ENCODE measurements at regions not wholly inside any gene's neighbourhood (a gene's known extent, or its start where the extent isn't known, plus 50 kb on each side); places are given as distances from the start of the nearest gene placed in this dataset.

DNA sequence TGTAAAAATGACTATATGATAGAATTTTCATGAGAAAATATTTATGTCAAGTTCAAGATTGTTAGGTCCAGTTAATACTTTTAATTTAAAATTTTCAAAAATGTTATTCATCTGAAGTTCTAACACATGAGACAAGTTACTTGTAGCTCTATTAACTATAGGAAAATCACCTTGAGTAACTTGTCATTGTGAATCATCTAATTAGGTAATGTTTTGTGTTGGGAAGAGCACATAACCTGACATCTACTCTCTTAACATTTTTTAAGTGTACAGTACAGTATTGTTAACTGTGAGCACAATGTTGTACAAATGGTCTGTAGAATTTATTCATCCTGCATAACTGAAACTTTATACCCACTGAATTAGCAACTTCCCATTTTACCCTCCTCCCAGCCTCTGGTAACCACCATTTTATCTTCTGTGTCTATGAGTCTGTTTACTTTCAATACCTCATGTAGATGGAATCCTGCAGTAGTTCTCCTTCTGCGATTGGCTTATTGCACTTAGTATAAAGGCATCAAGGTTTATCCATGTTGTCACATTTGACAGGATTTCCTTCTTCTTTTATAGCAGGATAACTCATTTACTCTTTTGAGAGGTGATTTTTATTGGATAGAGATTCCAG is 54.6 kb downstream of the ARL4A start:
- in situ Hi-C loops (cut with HindIII; ENCODE audit: low sequenced_read_pairs), result no loop called here
- peak; percentile 57 for DNase-seq (ENCODE audit: low read depth, low spot score)
- TF ChIP-seq, protein P1, sequence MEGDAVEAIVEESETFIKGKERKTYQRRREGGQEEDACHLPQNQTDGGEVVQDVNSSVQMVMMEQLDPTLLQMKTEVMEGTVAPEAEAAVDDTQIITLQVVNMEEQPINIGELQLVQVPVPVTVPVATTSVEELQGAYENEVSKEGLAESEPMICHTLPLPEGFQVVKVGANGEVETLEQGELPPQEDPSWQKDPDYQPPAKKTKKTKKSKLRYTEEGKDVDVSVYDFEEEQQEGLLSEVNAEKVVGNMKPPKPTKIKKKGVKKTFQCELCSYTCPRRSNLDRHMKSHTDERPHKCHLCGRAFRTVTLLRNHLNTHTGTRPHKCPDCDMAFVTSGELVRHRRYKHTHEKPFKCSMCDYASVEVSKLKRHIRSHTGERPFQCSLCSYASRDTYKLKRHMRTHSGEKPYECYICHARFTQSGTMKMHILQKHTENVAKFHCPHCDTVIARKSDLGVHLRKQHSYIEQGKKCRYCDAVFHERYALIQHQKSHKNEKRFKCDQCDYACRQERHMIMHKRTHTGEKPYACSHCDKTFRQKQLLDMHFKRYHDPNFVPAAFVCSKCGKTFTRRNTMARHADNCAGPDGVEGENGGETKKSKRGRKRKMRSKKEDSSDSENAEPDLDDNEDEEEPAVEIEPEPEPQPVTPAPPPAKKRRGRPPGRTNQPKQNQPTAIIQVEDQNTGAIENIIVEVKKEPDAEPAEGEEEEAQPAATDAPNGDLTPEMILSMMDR (IDR thresholded peaks at IDR 0.05; ENCODE audit: low read depth, low read length), result no peak
- no peak overlapping the region for H3K4me3 ChIP-seq (ENCODE audit: low read depth, low read length)

DNA sequence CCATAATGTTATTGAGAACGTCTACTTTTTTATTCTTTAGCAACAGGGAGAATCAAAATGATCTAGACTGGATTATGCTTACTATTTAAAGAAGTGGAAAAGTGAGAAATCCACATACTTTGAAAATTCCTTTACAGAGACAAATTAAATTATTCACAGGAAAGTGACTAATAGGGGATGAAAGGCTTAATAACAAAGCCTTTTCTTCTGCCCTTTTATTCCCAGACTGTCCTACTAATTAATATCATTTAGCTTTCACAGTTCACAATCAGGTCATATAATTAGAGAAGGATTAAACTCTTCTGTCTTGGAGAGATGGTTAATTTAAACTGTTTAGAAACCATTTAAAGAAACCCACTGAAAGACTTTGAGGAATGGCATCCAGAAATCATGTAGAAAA is 58.8 kb downstream of the ARL4A start:
- DNase-seq (ENCODE audit: low read depth, low spot score), result no peak
- H3K4me3 ChIP-seq (ENCODE audit: low read depth, low read length), result no peak overlapping the region
- TF ChIP-seq, protein P1 (IDR thresholded peaks at IDR 0.05; ENCODE audit: low read depth, low read length), result no peak
- in situ Hi-C loops (cut with HindIII; ENCODE audit: low sequenced_read_pairs), result no loop called here

DNA sequence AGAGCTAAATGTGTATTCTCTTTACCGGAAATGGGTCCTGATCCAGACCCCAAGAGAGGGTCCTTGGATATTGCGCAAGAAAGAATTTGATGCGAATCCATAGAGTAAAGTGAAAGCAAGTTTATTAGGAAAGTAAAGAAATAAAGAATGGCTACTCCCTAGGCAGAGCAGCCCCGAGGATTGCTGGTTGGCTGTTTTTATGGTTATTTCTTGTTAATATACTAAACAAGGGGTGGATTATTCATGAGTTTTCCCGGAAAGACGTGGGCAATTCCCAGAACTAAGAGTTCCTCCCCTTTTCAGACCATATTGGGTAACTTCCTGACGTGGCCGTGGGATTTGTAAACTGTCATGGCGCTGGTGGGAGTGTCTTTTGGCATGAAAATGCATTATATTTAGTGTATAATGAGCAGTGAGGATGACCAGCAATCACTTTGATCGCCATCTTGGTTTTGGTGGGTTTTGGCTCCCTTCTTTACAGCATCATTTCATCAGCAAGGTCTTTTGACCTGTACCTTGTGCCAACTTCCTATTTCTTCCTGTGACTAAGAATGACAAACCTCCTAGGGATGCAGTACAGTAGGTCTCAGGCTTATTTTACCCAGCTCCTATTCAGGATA is 60.4 kb downstream of the ARL4A start:
- TF ChIP-seq, protein P1 (IDR thresholded peaks at IDR 0.05; ENCODE audit: low read depth, low read length), result no peak

DNA sequence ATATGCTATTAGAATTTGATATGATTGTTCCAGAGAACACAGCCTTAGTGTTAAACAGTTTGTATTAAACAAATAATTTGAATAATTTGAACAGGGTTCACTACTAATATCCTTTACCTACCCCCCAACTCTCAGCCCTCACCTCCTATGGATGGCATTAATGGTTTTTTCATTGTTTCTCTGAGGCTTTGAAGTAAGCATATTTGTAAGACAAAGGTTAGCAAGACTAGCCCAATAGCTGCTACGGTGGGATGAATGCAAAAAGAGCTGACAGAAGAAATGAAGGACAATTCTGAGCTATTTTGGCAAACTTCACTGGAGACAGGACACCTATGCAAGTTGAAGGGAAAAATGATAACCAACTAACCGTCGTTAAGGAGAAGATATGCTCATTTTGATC is 61.6 kb downstream of the ARL4A start:
- DNase-seq (ENCODE audit: low read depth, low spot score), result no peak
- in situ Hi-C loops (cut with HindIII; ENCODE audit: low sequenced_read_pairs), result no loop called here
- TF ChIP-seq, protein P1 (IDR thresholded peaks at IDR 0.05; ENCODE audit: low read depth, low read length), result no peak
- no peak overlapping the region for H3K4me3 ChIP-seq (ENCODE audit: low read depth, low read length)

More for the DNA sequence above, 60.4 kb downstream of the ARL4A start:
- DNase-seq (ENCODE audit: low read depth, low spot score), result no peak
- no peak overlapping the region for H3K4me3 ChIP-seq (ENCODE audit: low read depth, low read length)
- in situ Hi-C loops (cut with HindIII; ENCODE audit: low sequenced_read_pairs), result no loop called here

DNA sequence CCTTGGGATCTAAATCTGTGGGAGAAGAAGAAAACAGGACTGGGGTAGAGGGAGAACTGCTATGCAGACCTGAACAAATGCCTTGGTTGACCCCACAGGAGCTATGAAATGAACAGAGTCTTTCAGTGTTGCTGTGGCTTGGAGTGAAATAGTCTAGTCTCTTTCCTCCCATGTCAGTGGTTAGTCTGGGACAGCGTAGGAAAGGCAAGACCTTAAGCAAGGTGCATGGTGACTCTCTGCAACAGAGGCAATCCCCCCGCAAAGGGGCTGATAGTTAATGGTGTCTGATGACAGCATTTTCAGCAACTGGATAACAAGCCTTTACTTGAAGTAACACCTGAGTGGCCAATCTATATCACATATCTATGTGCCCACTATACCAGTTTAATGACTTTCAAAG is 62.3 kb downstream of the ARL4A start:
- DNase-seq (ENCODE audit: low read depth, low spot score), result no peak
- in situ Hi-C loops (cut with HindIII; ENCODE audit: low sequenced_read_pairs), result no loop called here
- H3K4me3 ChIP-seq (ENCODE audit: low read depth, low read length), result no peak overlapping the region
- TF ChIP-seq, protein P1 (IDR thresholded peaks at IDR 0.05; ENCODE audit: low read depth, low read length), result no peak

DNA sequence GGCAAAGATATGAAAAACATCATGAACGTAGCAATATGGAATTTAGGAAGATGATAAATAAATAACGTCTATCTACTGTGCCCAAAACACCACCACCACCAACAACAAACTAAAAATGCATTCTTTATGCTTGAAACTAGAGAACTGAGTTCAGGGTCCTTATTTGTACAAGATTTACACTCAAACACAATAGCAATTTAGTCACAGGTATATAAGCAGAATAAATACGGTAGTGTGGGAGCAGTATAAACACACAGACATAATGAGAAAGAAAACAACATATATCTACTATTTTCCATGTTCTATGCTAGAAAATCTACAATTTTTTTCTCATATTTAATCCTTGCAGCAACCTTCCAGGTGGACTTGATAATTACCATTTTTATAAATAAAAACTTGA is 64.3 kb downstream of the ARL4A start:
- H3K4me3 ChIP-seq (ENCODE audit: low read depth, low read length), result no peak overlapping the region
- TF ChIP-seq, protein P1 (IDR thresholded peaks at IDR 0.05; ENCODE audit: low read depth, low read length), result no peak
- in situ Hi-C loops (cut with HindIII; ENCODE audit: low sequenced_read_pairs), result no loop called here
- DNase-seq (ENCODE audit: low read depth, low spot score), result no peak
